Nephron progenitor cell (in vitro differentiated cells): ENCODE measurements at regions not wholly inside any gene's neighbourhood (a gene's known extent, or its start where the extent isn't known, plus 50 kb on each side); places are given as distances from the start of the nearest gene placed in this dataset.

ENCODE experiments used
- DNase-seq: peaks from one replicate; pipeline ENCODE4 v3.0.0; 2021
- H3K27ac Mint-ChIP-seq: 2 replicates; pipeline ENCODE4 v1.8.0; 2021; ENCODE audit warnings: mild to moderate bottlenecking, moderate library complexity, mixed read lengths
- H3K27me3 Mint-ChIP-seq: 2 replicates; pipeline ENCODE4 v1.8.0; 2021; ENCODE audit warnings: mild to moderate bottlenecking, low read depth, mixed read lengths; ENCODE audit not compliant: poor library complexity
- H3K36me3 Mint-ChIP-seq: 2 replicates; pipeline ENCODE4 v1.8.0; 2021; ENCODE audit warnings: low read depth, mixed read lengths
- H3K4me1 Mint-ChIP-seq: 2 replicates; pipeline ENCODE4 v1.8.0; 2021; ENCODE audit warnings: mixed read lengths
- H3K4me3 Mint-ChIP-seq: 2 replicates; pipeline ENCODE4 v1.8.0; 2021; ENCODE audit warnings: mild to moderate bottlenecking, moderate library complexity, mixed read lengths
- H3K9me3 Mint-ChIP-seq: 2 replicates; pipeline ENCODE4 v1.8.0; 2021; ENCODE audit warnings: mild to moderate bottlenecking, moderate library complexity, mixed read lengths
- CTCF ChIP-seq: fragments of 200-600 bp; sonication (generic); IDR thresholded peaks from 2 replicates; pipeline ENCODE4 v1.5.0; 2021; ENCODE audit warnings: antibody characterized with exemption

- H3K27me3 Mint-ChIP-seq, result no peaks in the 10 kb centered on the region
- no peaks in the 10 kb centered on the region for H3K9me3 Mint-ChIP-seq
- H3K36me3 Mint-ChIP-seq, result no peaks in the 10 kb centered on the region
- H3K4me1 Mint-ChIP-seq, result no peaks in the 10 kb centered on the region
- H3K4me3 Mint-ChIP-seq, result no peak overlapping the region
- H3K27ac Mint-ChIP-seq, result no peak overlapping the region
- no peak for DNase-seq
- no peak for TF ChIP-seq CTCF
Observed at GRCh38 chr3:99537416-99537815, 101.0 kb upstream of the COL8A1 start.

GRCh38 chr3:99536555-99537314, 101.7 kb upstream of the COL8A1 start:
- Mint-ChIP-seq H3K9me3 (no peaks in the 10 kb centered on the region), H3K4me1 (no peaks in the 10 kb centered on the region), H3K36me3 (no peaks in the 10 kb centered on the region), H3K27me3 (no peaks in the 10 kb centered on the region), H3K27ac (no peak overlapping the region), H3K4me3 (no peak overlapping the region)
- DNase-seq, result no peak
- no peak for TF ChIP-seq CTCF

- H3K4me3 Mint-ChIP-seq, result no peak overlapping the region
- H3K27me3 Mint-ChIP-seq, result no peaks in the 10 kb centered on the region
- H3K36me3 Mint-ChIP-seq, result no peaks in the 10 kb centered on the region
- peak; percentile 4 for DNase-seq
- no peak for TF ChIP-seq CTCF
- H3K27ac Mint-ChIP-seq, result no peak overlapping the region
- H3K4me1 Mint-ChIP-seq, result no peaks in the 10 kb centered on the region
- no peaks in the 10 kb centered on the region for H3K9me3 Mint-ChIP-seq
Observed at GRCh38 chr3:99534951-99535704, 103.3 kb upstream of the COL8A1 start.

GRCh38 chr3:99532246-99532645, 106.1 kb upstream of the COL8A1 start:
- Mint-ChIP-seq H3K27ac (no peak overlapping the region), H3K9me3 (no peaks in the 10 kb centered on the region), H3K4me1 (no peaks in the 10 kb centered on the region), H3K27me3 (no peaks in the 10 kb centered on the region), H3K36me3 (no peaks in the 10 kb centered on the region), H3K4me3 (no peak overlapping the region)
- DNase-seq, result peak; percentile 48
- TF ChIP-seq CTCF, result peak; percentile 61

- Mint-ChIP-seq H3K27me3 (no peaks in the 10 kb centered on the region), H3K27ac (no peak overlapping the region), H3K36me3 (no peaks in the 10 kb centered on the region), H3K4me1 (no peaks in the 10 kb centered on the region), H3K9me3 (no peaks in the 10 kb centered on the region), H3K4me3 (no peak overlapping the region)
- TF ChIP-seq CTCF, result no peak
- no peak for DNase-seq
Observed at GRCh38 chr3:99529265-99529664, 109.1 kb upstream of the COL8A1 start.
